OCI-LY7 (cell line): ENCODE measurements at regions not wholly inside any gene's neighbourhood (a gene's known extent, or its start where the extent isn't known, plus 50 kb on each side); places are given as distances from the start of the nearest gene placed in this dataset.

ENCODE experiments used
- BruUV-seq: library from RNA; stranded (reverse); fragments of 400-500 nt; replicated peaks from 2 replicates; lab custom pipeline; 2021; lab: Mats Ljungman, UMichigan
- CTCF ChIA-PET: fragments of 300-600 bp; sonication (Branson Sonifier 250); formaldehyde crosslinking; loops from one replicate; lab custom pipeline; 2022; ENCODE audit warnings: antibody characterized with exemption; ENCODE audit not compliant: unreplicated experiment; lab: Charles Lee
- POLR2A ChIA-PET: fragments of 300-600 bp; sonication (Branson Sonifier 250); formaldehyde crosslinking; loops from one replicate; lab custom pipeline; 2022; ENCODE audit warnings: antibody characterized with exemption; lab: Charles Lee
- DNase-seq: peaks from one replicate; pipeline ENCODE4 v3.0.0-alpha.2; 2015; ENCODE audit warnings: low spot score
- H2AFZ ChIP-seq: fragments of 200-600 bp; sonication (generic), shearing (Covaris generic); 2 replicates; pipeline ENCODE4 v1.6.1; 2014; ENCODE audit warnings: mild to moderate bottlenecking, antibody characterized with exemption, low read length, moderate library complexity
- H3K27ac ChIP-seq: fragments of 200-600 bp; sonication (generic); 2 replicates; pipeline ENCODE4 v1.5.1; 2014; ENCODE audit warnings: mixed run types, low read depth, mild to moderate bottlenecking, moderate library complexity, low read length, inconsistent platforms; ENCODE audit not compliant: poor library complexity, severe bottlenecking
- H3K36me3 ChIP-seq: fragments of 200-600 bp; sonication (generic); 2 replicates; pipeline ENCODE4 v1.6.1; 2014; ENCODE audit warnings: mild to moderate bottlenecking, antibody characterized with exemption, low read length, moderate library complexity, mixed read lengths; ENCODE audit not compliant: insufficient read depth
- H3K4me1 ChIP-seq: fragments of 200-600 bp; sonication (generic); 2 replicates; pipeline ENCODE4 v1.5.1; 2014; ENCODE audit warnings: mild to moderate bottlenecking, low read length; ENCODE audit not compliant: insufficient read depth, poor library complexity, severe bottlenecking
- H3K4me2 ChIP-seq: fragments of 200-600 bp; sonication (generic); 2 replicates; pipeline ENCODE4 v1.6.1; 2014; ENCODE audit warnings: mild to moderate bottlenecking, low read length
- H3K4me3 ChIP-seq: fragments of 200-600 bp; sonication (generic); 2 replicates; pipeline ENCODE4 v1.5.1; 2014; ENCODE audit warnings: mild to moderate bottlenecking, low read depth, low read length; ENCODE audit not compliant: poor library complexity, severe bottlenecking
- H3K79me2 ChIP-seq: fragments of 200-600 bp; sonication (generic); 2 replicates; pipeline ENCODE4 v1.6.1; 2016; ENCODE audit warnings: low read depth, mild to moderate bottlenecking, low read length, moderate library complexity, mixed read lengths; ENCODE audit not compliant: insufficient read depth
- H3K9me2 ChIP-seq: fragments of 200-600 bp; sonication (generic); 2 replicates; pipeline ENCODE4 v1.6.1; 2016; ENCODE audit warnings: mild to moderate bottlenecking, low read length, mixed read lengths; ENCODE audit not compliant: insufficient read depth
- H3K9me3 ChIP-seq: fragments of 200-600 bp; sonication (generic); 2 replicates; pipeline ENCODE4 v1.6.1; 2014; ENCODE audit warnings: mild to moderate bottlenecking, mixed run types, low read length, mixed read lengths
- H4K20me1 ChIP-seq: fragments of 200-600 bp; sonication (generic); 2 replicates; pipeline ENCODE4 v1.6.1; 2014; ENCODE audit warnings: mild to moderate bottlenecking, antibody characterized with exemption, low read length, moderate library complexity, mixed read lengths; ENCODE audit not compliant: insufficient read depth
- EZH2phosphoT487 ChIP-seq: fragments of 200-600 bp; sonication (generic); IDR thresholded peaks from 2 replicates; pipeline ENCODE4 v1.6.1; 2018; ENCODE audit warnings: low read depth, borderline replicate concordance, mild to moderate bottlenecking, mixed run types, antibody characterized with exemption, low read length, moderate library complexity, mixed read lengths
- intact Hi-C: fragments of 100-400 bp; cut with micrococcal nuclease; formaldehyde crosslinking; loops from one replicate; pipeline ENCODE4 v1.10.0; 2022; ENCODE audit not compliant: unreplicated experiment
- TF ChIP-seq, protein P1 (sequence below): fragments of 200-600 bp; sonication (generic); conservative IDR thresholded peaks from 2 replicates; pipeline ENCODE4 v1.5.1; 2014; ENCODE audit warnings: mild to moderate bottlenecking, antibody characterized with exemption, low read length, moderate library complexity, mixed read lengths

DNA sequence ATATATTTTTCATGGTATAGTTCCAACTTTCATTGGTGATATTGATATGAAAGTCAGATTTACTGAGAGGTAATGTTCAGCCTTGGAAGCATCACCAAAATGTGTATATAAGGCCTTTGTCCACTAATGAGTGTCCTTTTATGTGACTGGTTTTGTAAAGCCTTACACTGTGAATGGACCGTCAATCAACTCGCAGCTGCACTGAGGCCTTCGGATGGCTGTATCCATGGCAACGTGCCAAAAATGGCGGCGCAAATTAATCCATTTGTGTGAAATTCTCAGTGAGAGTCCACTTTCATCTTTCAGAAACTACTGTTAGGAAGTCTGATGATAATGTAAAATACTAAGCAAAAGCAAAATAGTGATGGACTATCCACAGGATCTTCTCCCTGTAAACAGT lies 131.7 kb downstream of the SPCS3 start:
- H3K4me2 ChIP-seq = no peak overlapping the region
- no peaks in the 10 kb centered on the region for H4K20me1 ChIP-seq
- no peaks in the 10 kb centered on the region for H3K36me3 ChIP-seq
- ChIA-PET POLR2A (no interaction called here), CTCF (no interaction called here)
- H3K79me2 ChIP-seq = no peaks in the 10 kb centered on the region
- intact Hi-C loops = no loop called here
- no peak overlapping the region for H3K27ac ChIP-seq
- BruUV-seq = no TSS peak
- H2AFZ ChIP-seq = no peak overlapping the region
- no peak for TF ChIP-seq EZH2phosphoT487
- TF ChIP-seq, protein P1, sequence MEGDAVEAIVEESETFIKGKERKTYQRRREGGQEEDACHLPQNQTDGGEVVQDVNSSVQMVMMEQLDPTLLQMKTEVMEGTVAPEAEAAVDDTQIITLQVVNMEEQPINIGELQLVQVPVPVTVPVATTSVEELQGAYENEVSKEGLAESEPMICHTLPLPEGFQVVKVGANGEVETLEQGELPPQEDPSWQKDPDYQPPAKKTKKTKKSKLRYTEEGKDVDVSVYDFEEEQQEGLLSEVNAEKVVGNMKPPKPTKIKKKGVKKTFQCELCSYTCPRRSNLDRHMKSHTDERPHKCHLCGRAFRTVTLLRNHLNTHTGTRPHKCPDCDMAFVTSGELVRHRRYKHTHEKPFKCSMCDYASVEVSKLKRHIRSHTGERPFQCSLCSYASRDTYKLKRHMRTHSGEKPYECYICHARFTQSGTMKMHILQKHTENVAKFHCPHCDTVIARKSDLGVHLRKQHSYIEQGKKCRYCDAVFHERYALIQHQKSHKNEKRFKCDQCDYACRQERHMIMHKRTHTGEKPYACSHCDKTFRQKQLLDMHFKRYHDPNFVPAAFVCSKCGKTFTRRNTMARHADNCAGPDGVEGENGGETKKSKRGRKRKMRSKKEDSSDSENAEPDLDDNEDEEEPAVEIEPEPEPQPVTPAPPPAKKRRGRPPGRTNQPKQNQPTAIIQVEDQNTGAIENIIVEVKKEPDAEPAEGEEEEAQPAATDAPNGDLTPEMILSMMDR = no peak
- no peak for DNase-seq
- no peaks in the 10 kb centered on the region for H3K9me2 ChIP-seq
- H3K9me3 ChIP-seq = no peaks in the 10 kb centered on the region
- H3K4me1 ChIP-seq = no peaks in the 10 kb centered on the region
- no peak overlapping the region for H3K4me3 ChIP-seq

DNA sequence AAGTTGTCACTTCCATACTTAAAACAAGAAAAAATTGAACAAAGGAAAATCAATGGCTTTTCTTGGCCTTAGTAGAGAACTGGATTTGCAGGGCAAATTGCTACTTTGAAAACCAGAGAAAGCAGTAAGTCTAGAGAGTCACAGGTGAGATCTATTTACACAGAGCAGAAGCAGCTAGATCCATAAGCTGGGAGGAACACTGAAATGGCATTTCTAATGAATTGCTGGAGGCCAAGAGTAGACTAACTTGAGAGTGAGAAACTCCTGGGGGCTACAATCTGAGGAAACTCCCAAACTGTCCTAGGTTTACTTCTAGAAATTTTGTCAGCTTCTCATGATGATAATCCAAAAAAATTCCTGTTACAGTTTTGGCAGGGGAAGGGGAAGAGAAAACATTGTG lies 133.3 kb downstream of the SPCS3 start:
- intact Hi-C loops = no loop called here
- TF ChIP-seq EZH2phosphoT487 = no peak
- TF ChIP-seq, protein P1 = no peak
- Histone ChIP-seq H4K20me1 (no peaks in the 10 kb centered on the region), H3K79me2 (no peaks in the 10 kb centered on the region), H3K9me2 (no peaks in the 10 kb centered on the region), H3K4me3 (no peak overlapping the region), H3K36me3 (no peaks in the 10 kb centered on the region), H3K27ac (no peak overlapping the region), H3K9me3 (no peaks in the 10 kb centered on the region), H2AFZ (no peak overlapping the region), H3K4me2 (no peak overlapping the region), H3K4me1 (no peaks in the 10 kb centered on the region)
- ChIA-PET POLR2A (no interaction called here), CTCF (no interaction called here)
- DNase-seq = no peak
- no TSS peak for BruUV-seq

DNA sequence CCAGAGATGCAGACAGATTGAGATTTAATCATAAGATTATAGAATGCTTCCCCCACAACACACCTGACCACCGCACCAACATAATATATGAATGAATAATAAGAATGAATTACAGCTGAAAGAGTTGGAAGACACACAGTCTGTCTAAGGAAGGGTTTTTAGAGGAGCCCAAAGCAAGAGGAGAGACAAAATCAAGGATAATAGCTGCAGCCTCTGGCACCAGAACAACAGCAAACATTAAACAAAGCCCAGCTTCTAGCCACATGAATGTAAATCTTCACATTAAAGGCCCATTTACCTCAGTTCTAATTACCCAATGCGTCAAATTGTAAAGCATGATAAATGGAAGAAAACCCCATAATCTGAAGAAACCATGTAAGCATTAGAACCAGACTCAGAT lies 133.9 kb downstream of the SPCS3 start:
- no peak overlapping the region for H3K4me3 ChIP-seq
- H3K9me3 ChIP-seq = no peaks in the 10 kb centered on the region
- H3K79me2 ChIP-seq = no peaks in the 10 kb centered on the region
- no peaks in the 10 kb centered on the region for H3K9me2 ChIP-seq
- DNase-seq = no peak
- intact Hi-C loops = no loop called here
- ChIA-PET CTCF (no interaction called here), POLR2A (no interaction called here)
- no peaks in the 10 kb centered on the region for H4K20me1 ChIP-seq
- no TSS peak for BruUV-seq
- no peak for TF ChIP-seq EZH2phosphoT487
- TF ChIP-seq, protein P1 = no peak
- no peaks in the 10 kb centered on the region for H3K4me1 ChIP-seq
- H3K27ac ChIP-seq = no peak overlapping the region
- no peak overlapping the region for H3K4me2 ChIP-seq
- H2AFZ ChIP-seq = no peak overlapping the region
- no peaks in the 10 kb centered on the region for H3K36me3 ChIP-seq
